H1 (cell line): ENCODE measurements at regions not wholly inside any gene's neighbourhood (a gene's known extent, or its start where the extent isn't known, plus 50 kb on each side); places are given as distances from the start of the nearest gene placed in this dataset.

Source experiments
- ATF2 ChIP-seq: IDR thresholded peaks from 2 replicates; pipeline ENCODE4 v1.6.1; 2012; ENCODE audit warnings: low read length, inconsistent platforms
- POLR2A ChIP-seq, 2 experiments: IDR thresholded peaks; 1 replicate in 1 of 2; 2 replicates in 1 of 2; pipeline ENCODE4 v1.6.1; 2011; ENCODE audit warnings: low read depth in 2 of 2, low read length in 2 of 2, mild to moderate bottlenecking in 2 of 2; ENCODE audit errors: control extremely low read depth in 1 of 2
- YY1 ChIP-seq: IDR thresholded peaks from 2 replicates; pipeline ENCODE4 v1.6.1; 2011; ENCODE audit warnings: low read depth, mild to moderate bottlenecking, low read length
- TF ChIP-seq, protein P1 (sequence below), 3 experiments: IDR thresholded peaks; 1 replicate in 2 of 3; 2 replicates in 1 of 3; pipeline versions ENCODE4 v1.5.1 to v1.6.1; 2011; ENCODE audit warnings: low read length in 3 of 3, mild to moderate bottlenecking in 3 of 3, inconsistent platforms in 2 of 3, low read depth in 1 of 3, moderate library complexity in 1 of 3; ENCODE audit not compliant: insufficient read depth in 1 of 3; ENCODE audit errors: control extremely low read depth in 1 of 3

- TF ChIP-seq, protein P1, sequence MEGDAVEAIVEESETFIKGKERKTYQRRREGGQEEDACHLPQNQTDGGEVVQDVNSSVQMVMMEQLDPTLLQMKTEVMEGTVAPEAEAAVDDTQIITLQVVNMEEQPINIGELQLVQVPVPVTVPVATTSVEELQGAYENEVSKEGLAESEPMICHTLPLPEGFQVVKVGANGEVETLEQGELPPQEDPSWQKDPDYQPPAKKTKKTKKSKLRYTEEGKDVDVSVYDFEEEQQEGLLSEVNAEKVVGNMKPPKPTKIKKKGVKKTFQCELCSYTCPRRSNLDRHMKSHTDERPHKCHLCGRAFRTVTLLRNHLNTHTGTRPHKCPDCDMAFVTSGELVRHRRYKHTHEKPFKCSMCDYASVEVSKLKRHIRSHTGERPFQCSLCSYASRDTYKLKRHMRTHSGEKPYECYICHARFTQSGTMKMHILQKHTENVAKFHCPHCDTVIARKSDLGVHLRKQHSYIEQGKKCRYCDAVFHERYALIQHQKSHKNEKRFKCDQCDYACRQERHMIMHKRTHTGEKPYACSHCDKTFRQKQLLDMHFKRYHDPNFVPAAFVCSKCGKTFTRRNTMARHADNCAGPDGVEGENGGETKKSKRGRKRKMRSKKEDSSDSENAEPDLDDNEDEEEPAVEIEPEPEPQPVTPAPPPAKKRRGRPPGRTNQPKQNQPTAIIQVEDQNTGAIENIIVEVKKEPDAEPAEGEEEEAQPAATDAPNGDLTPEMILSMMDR (IDR thresholded peaks at IDR 0.05; ENCODE audit: control extremely low read depth in 1 of 3, insufficient read depth in 1 of 3, low read depth in 1 of 3, low read length in 3 of 3), result no peak
- TF ChIP-seq YY1 (no peak), POLR2A (IDR thresholded peaks at IDR 0.05; ENCODE audit: control extremely low read depth in 1 of 2, low read depth in 2 of 2, low read length in 2 of 2) (no peak), ATF2 (no peak)
Measured at GRCh38 chr11:129620237-129621104, 195.2 kb upstream of the TMEM45B start.
